UCSD-AML1 (cell line): ENCODE measurements at regions not wholly inside any gene's neighbourhood (a gene's known extent, or its start where the extent isn't known, plus 50 kb on each side); places are given as distances from the start of the nearest gene placed in this dataset.
"Not testable (repeated sequence)": the region's sequence is repeated elsewhere in the genome, so short reads cannot be mapped to it uniquely, and the experiment has no call there.

ENCODE experiments used
- DNase-seq: peaks from one replicate; lab custom pipeline; 2025; ENCODE audit not compliant: unreplicated experiment; lab: John Stamatoyannopoulos, UW

- DNase-seq = no peak
Observed at GRCh38 chr5:72599519-72600370, 92.5 kb upstream of the ZNF366 start.

GRCh38 chr5:72599065-72599433 is 91.8 kb upstream of the ZNF366 start:
- DNase-seq = no peak

GRCh38 chr5:72598401-72599064 is 91.3 kb upstream of the ZNF366 start:
- DNase-seq = no peak

GRCh38 chr5:72597456-72597948 is 90.3 kb upstream of the ZNF366 start:
- DNase-seq = no peak

- no peak for DNase-seq
Observed at GRCh38 chr5:72596956-72597355, 89.7 kb upstream of the ZNF366 start.

GRCh38 chr5:72588640-72589039 is 81.4 kb upstream of the ZNF366 start:
- no peak for DNase-seq

- no peak for DNase-seq
Observed at GRCh38 chr5:72587661-72588308, 80.6 kb upstream of the ZNF366 start.

- DNase-seq = no peak
Observed at GRCh38 chr5:72586788-72587530, 79.7 kb upstream of the ZNF366 start.

GRCh38 chr5:72584466-72584865 is 77.3 kb upstream of the ZNF366 start:
- no peak for DNase-seq

- not testable (repeated sequence) for DNase-seq
Observed at GRCh38 chr5:72579290-72579689, 72.1 kb upstream of the ZNF366 start.

GRCh38 chr5:72572236-72572765 is 65.1 kb upstream of the ZNF366 start:
- DNase-seq = no peak

GRCh38 chr5:72569408-72569944 is 62.3 kb upstream of the ZNF366 start:
- no peak for DNase-seq

- no peak for DNase-seq
Observed at GRCh38 chr5:72566746-72567145, 59.5 kb upstream of the ZNF366 start.

- no peak for DNase-seq
Observed at GRCh38 chr5:72565513-72566289, 58.5 kb upstream of the ZNF366 start.

- DNase-seq = no peak
Observed at GRCh38 chr5:72562717-72563116, 55.5 kb upstream of the ZNF366 start.

- DNase-seq = no peak
Observed at GRCh38 chr5:72561148-72561972, 54.1 kb upstream of the ZNF366 start.

- no peak for DNase-seq
Observed at GRCh38 chr5:72559866-72560766, 52.9 kb upstream of the ZNF366 start.

- DNase-seq = no peak
Observed at GRCh38 chr5:72558383-72558782, 51.2 kb upstream of the ZNF366 start.
